AG08395 (cell line): ENCODE measurements at regions not wholly inside any gene's neighbourhood (a gene's known extent, or its start where the extent isn't known, plus 50 kb on each side); places are given as distances from the start of the nearest gene placed in this dataset.

ENCODE experiments used
- DNase-seq: peaks from one replicate; pipeline ENCODE4 v3.0.0; 2012; ENCODE audit warnings: mixed read lengths, low spot score

- no peak for DNase-seq
These were observed 142.0 kb upstream of the RTL1 start for GRCh38 chr14:101045511-101045910.

GRCh38 chr14:101046071-101046470 is 142.5 kb upstream of the RTL1 start:
- DNase-seq = no peak

- DNase-seq = no peak
These were observed 143.8 kb upstream of the RTL1 start for GRCh38 chr14:101047326-101047725.

- DNase-seq = no peak
These were observed 145.2 kb upstream of the RTL1 start for GRCh38 chr14:101048766-101049165.

- no peak for DNase-seq
These were observed 146.0 kb upstream of the RTL1 start for GRCh38 chr14:101049511-101049910.

- no peak for DNase-seq
These were observed 146.4 kb upstream of the RTL1 start for GRCh38 chr14:101049942-101050341.

GRCh38 chr14:101050901-101051490 is 147.5 kb upstream of the RTL1 start:
- no peak for DNase-seq

GRCh38 chr14:101054671-101055070 is 151.1 kb upstream of the RTL1 start:
- no peak for DNase-seq

- DNase-seq = no peak
These were observed 151.7 kb upstream of the RTL1 start for GRCh38 chr14:101055106-101055662.

- no peak for DNase-seq
These were observed 152.4 kb upstream of the RTL1 start for GRCh38 chr14:101055776-101056374.

GRCh38 chr14:101056446-101056845 is 152.9 kb upstream of the RTL1 start:
- no peak for DNase-seq

GRCh38 chr14:101057394-101057793 is 153.9 kb upstream of the RTL1 start:
- no peak for DNase-seq

GRCh38 chr14:101058571-101058970 is 155.0 kb upstream of the RTL1 start:
- peak; percentile 14 for DNase-seq

- DNase-seq = no peak
These were observed 156.7 kb upstream of the RTL1 start for GRCh38 chr14:101060171-101060601.

GRCh38 chr14:101061411-101062064 is 158.0 kb upstream of the RTL1 start:
- DNase-seq = no peak

- no peak for DNase-seq
These were observed 158.5 kb upstream of the RTL1 start for GRCh38 chr14:101062065-101062450.

GRCh38 chr14:101062601-101063000 is 159.1 kb upstream of the RTL1 start:
- DNase-seq = no peak

- no peak for DNase-seq
These were observed 159.6 kb upstream of the RTL1 start for GRCh38 chr14:101063121-101063520.

GRCh38 chr14:101064121-101064661 is 160.7 kb upstream of the RTL1 start:
- no peak for DNase-seq

GRCh38 chr14:101064718-101065117 is 161.2 kb upstream of the RTL1 start:
- DNase-seq = no peak

GRCh38 chr14:101065246-101065645 is 161.7 kb upstream of the RTL1 start:
- no peak for DNase-seq

- no peak for DNase-seq
These were observed 162.5 kb upstream of the RTL1 start for GRCh38 chr14:101065696-101066694.
